Uterus (tissue), 2 donors: ENCODE measurements at regions not wholly inside any gene's neighbourhood (a gene's known extent, or its start where the extent isn't known, plus 50 kb on each side); places are given as distances from the start of the nearest gene placed in this dataset.

Source experiments
- POLR2A ChIP-seq, 2 donors: fragments of 450-650 bp; IDR thresholded peaks; one replicate each; pipeline ENCODE4 v1.6.1; 2016; ENCODE audit warnings: antibody characterized with exemption in 2 of 2, mild to moderate bottlenecking in 1 of 2, moderate library complexity in 1 of 2
- TF ChIP-seq, protein P1 (sequence below), 4 experiments: fragments of 200-600 bp in 2 of 4; fragments of 450-650 bp in 2 of 4; sonication (generic) in 2 of 4; IDR thresholded peaks; one replicate each; pipeline ENCODE4 v1.5.1; 2016 to 2019; ENCODE audit warnings: antibody characterized with exemption in 4 of 4, mild to moderate bottlenecking in 2 of 4, moderate library complexity in 1 of 4

DNA sequence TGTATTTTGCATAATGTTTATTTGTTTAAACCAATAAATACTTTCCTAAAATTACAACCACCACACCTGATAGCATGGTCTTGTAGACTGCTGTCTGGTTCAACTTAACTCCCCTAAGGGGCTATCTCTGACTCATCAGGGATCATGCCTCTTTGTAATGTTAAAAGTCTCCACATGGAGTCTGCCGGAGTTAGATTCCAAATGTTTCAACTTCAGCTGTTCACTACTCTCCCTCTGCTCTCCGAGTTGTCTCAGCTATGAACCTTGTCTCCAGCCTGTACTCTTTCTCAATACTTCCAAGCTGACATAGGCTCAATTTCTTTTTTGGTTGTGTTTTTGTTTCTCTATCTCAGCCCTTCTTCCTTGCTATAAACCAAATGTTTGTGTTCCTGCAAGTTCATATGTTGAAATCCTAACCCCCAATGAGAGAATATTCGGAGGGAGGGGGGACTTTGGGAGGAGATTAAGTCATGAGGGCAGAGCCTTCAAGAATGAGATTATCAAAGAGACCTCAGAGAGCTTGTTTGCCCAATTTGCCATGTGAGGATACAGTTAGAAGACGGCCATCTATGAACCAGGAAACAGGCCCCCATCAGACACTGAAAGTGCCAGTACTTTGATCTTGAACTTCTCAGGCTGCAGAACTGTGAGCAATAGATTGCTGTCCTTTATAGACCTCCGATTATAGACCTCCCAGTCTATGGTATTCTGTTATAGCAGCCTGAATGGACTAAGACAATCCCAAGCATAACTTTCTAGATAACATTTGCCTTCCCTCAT, 858.2 kb downstream of the VRK1 start:
- TF ChIP-seq POLR2A (IDR thresholded peaks at IDR 0.05) = no peak
- TF ChIP-seq, protein P1, sequence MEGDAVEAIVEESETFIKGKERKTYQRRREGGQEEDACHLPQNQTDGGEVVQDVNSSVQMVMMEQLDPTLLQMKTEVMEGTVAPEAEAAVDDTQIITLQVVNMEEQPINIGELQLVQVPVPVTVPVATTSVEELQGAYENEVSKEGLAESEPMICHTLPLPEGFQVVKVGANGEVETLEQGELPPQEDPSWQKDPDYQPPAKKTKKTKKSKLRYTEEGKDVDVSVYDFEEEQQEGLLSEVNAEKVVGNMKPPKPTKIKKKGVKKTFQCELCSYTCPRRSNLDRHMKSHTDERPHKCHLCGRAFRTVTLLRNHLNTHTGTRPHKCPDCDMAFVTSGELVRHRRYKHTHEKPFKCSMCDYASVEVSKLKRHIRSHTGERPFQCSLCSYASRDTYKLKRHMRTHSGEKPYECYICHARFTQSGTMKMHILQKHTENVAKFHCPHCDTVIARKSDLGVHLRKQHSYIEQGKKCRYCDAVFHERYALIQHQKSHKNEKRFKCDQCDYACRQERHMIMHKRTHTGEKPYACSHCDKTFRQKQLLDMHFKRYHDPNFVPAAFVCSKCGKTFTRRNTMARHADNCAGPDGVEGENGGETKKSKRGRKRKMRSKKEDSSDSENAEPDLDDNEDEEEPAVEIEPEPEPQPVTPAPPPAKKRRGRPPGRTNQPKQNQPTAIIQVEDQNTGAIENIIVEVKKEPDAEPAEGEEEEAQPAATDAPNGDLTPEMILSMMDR (IDR thresholded peaks at IDR 0.05) = no peak
